HUES6 (cell line): ENCODE measurements at regions not wholly inside any gene's neighbourhood (a gene's known extent, or its start where the extent isn't known, plus 50 kb on each side); places are given as distances from the start of the nearest gene placed in this dataset.

Source experiments
- H3K27ac ChIP-seq: 2 replicates; pipeline ENCODE4 v1.7.0; 2013; ENCODE audit warnings: low read depth, mild to moderate bottlenecking, low read length, inconsistent platforms
- H3K27me3 ChIP-seq: 2 replicates; pipeline ENCODE4 v1.6.1; 2013; ENCODE audit warnings: low read length; ENCODE audit not compliant: control insufficient read depth, insufficient read depth
- H3K36me3 ChIP-seq: 2 replicates; pipeline ENCODE4 v1.6.1; 2013; ENCODE audit warnings: low read length; ENCODE audit not compliant: control insufficient read depth, insufficient read depth
- H3K4me1 ChIP-seq: 2 replicates; pipeline ENCODE4 v1.6.1; 2013; ENCODE audit warnings: low read length; ENCODE audit not compliant: control insufficient read depth, insufficient read depth
- H3K4me3 ChIP-seq: 2 replicates; pipeline ENCODE4 v1.5.1; 2013; ENCODE audit warnings: low read depth, low read length
- H3K9ac ChIP-seq: one replicate; pipeline ENCODE4 v1.6.1; 2013; ENCODE audit warnings: mild to moderate bottlenecking, low read length
- H3K9me3 ChIP-seq: 2 replicates; pipeline ENCODE4 v1.6.1; 2013; ENCODE audit warnings: low read depth, low read length; ENCODE audit not compliant: control insufficient read depth, insufficient read depth

- H3K9ac ChIP-seq = no peak overlapping the region
- H3K9me3 ChIP-seq = peaks cover 15% of the 10 kb centered on the region
- no peak overlapping the region for H3K4me3 ChIP-seq
- 0 out of 2 replicates have a peak, but pooled peaks cover 4% of the 10 kb centered on the region for H3K4me1 ChIP-seq
- no peaks in the 10 kb centered on the region for H3K27me3 ChIP-seq
- no peak overlapping the region for H3K27ac ChIP-seq
- H3K36me3 ChIP-seq = no peaks in the 10 kb centered on the region
Observed at GRCh38 chr12:19710811-19711793, 271.8 kb downstream of the AEBP2 start.

GRCh38 chr12:19712041-19712440, 272.7 kb downstream of the AEBP2 start:
- no peak overlapping the region for H3K9ac ChIP-seq
- no peaks in the 10 kb centered on the region for H3K36me3 ChIP-seq
- H3K27ac ChIP-seq = no peak overlapping the region
- peaks cover 11% of the 10 kb centered on the region for H3K9me3 ChIP-seq
- no peaks in the 10 kb centered on the region for H3K27me3 ChIP-seq
- H3K4me3 ChIP-seq = no peak overlapping the region
- 0 out of 2 replicates have a peak, but pooled peaks cover 4% of the 10 kb centered on the region for H3K4me1 ChIP-seq

- Histone ChIP-seq H3K9ac (no peak overlapping the region), H3K36me3 (no peaks in the 10 kb centered on the region), H3K27ac (no peak overlapping the region), H3K4me3 (no peak overlapping the region), H3K27me3 (no peaks in the 10 kb centered on the region), H3K4me1 (no peaks in the 10 kb centered on the region), H3K9me3 (peaks cover 2% of the 10 kb centered on the region; the same call in 1 of the 2 replicates)
Observed at GRCh38 chr12:19718401-19718800, 279.1 kb downstream of the AEBP2 start.

GRCh38 chr12:19719672-19720071, 280.4 kb downstream of the AEBP2 start:
- Histone ChIP-seq H3K4me3 (no peak overlapping the region), H3K27ac (no peak overlapping the region), H3K9ac (no peak overlapping the region), H3K4me1 (no peaks in the 10 kb centered on the region), H3K27me3 (no peaks in the 10 kb centered on the region), H3K36me3 (no peaks in the 10 kb centered on the region), H3K9me3 (no peaks in the 10 kb centered on the region)

GRCh38 chr12:19726122-19726521, 286.8 kb downstream of the AEBP2 start:
- no peaks in the 10 kb centered on the region for H3K27me3 ChIP-seq
- H3K4me1 ChIP-seq = no peaks in the 10 kb centered on the region
- no peak overlapping the region for H3K4me3 ChIP-seq
- peaks cover 14% of the 10 kb centered on the region for H3K9me3 ChIP-seq
- H3K27ac ChIP-seq = no peak overlapping the region
- no peak overlapping the region for H3K9ac ChIP-seq
- H3K36me3 ChIP-seq = no peaks in the 10 kb centered on the region

GRCh38 chr12:19726592-19726991, 287.3 kb downstream of the AEBP2 start:
- Histone ChIP-seq H3K36me3 (no peaks in the 10 kb centered on the region), H3K27me3 (no peaks in the 10 kb centered on the region), H3K9me3 (peaks cover 14% of the 10 kb centered on the region), H3K27ac (no peak overlapping the region), H3K4me3 (no peak overlapping the region), H3K4me1 (no peaks in the 10 kb centered on the region), H3K9ac (no peak overlapping the region)

GRCh38 chr12:19737019-19737418, 297.7 kb downstream of the AEBP2 start:
- no peak overlapping the region for H3K9ac ChIP-seq
- no peaks in the 10 kb centered on the region for H3K36me3 ChIP-seq
- H3K4me1 ChIP-seq = no peaks in the 10 kb centered on the region
- peaks cover 9% of the 10 kb centered on the region; the same call in 1 of the 2 replicates for H3K9me3 ChIP-seq
- no peak overlapping the region for H3K27ac ChIP-seq
- no peaks in the 10 kb centered on the region for H3K27me3 ChIP-seq
- no peak overlapping the region for H3K4me3 ChIP-seq

- Histone ChIP-seq H3K9me3 (peaks cover 9% of the 10 kb centered on the region; the same call in 1 of the 2 replicates), H3K9ac (no peak overlapping the region), H3K27me3 (no peaks in the 10 kb centered on the region), H3K36me3 (no peaks in the 10 kb centered on the region), H3K4me1 (no peaks in the 10 kb centered on the region), H3K4me3 (no peak overlapping the region), H3K27ac (no peak overlapping the region)
Observed at GRCh38 chr12:19739195-19739776, 300.0 kb downstream of the AEBP2 start.

GRCh38 chr12:19740472-19741131, 301.3 kb downstream of the AEBP2 start:
- no peak overlapping the region for H3K27ac ChIP-seq
- H3K27me3 ChIP-seq = no peaks in the 10 kb centered on the region
- H3K36me3 ChIP-seq = no peaks in the 10 kb centered on the region
- no peak overlapping the region for H3K4me3 ChIP-seq
- H3K9me3 ChIP-seq = no peaks in the 10 kb centered on the region; the same call in 1 of the 2 replicates
- H3K9ac ChIP-seq = no peak overlapping the region
- H3K4me1 ChIP-seq = no peaks in the 10 kb centered on the region

- Histone ChIP-seq H3K36me3 (no peaks in the 10 kb centered on the region), H3K27ac (no peak overlapping the region), H3K9ac (no peak overlapping the region), H3K4me3 (no peak overlapping the region), H3K9me3 (no peaks in the 10 kb centered on the region), H3K27me3 (no peaks in the 10 kb centered on the region), H3K4me1 (no peaks in the 10 kb centered on the region)
Observed at GRCh38 chr12:19741132-19741489, 301.8 kb downstream of the AEBP2 start.
